ENCODE measurements at regions not wholly inside any gene's neighbourhood (a gene's known extent, or its start where the extent isn't known, plus 50 kb on each side); places are given as distances from the start of the nearest gene placed in this dataset.

- H3K79me2 ChIP-seq (ENCODE audit: insufficient read depth, low read length) = no peaks in the 10 kb centered on the region
- no peak overlapping the region for H3K4me3 ChIP-seq (ENCODE audit: insufficient read depth, low read depth, low read length)
- H3K4me2 ChIP-seq (ENCODE audit: low read length) = no peak overlapping the region
- H4K20me1 ChIP-seq (ENCODE audit: insufficient read depth, low read length) = no peaks in the 10 kb centered on the region
- H3K27me3 Mint-ChIP-seq (ENCODE audit: low read depth, unreplicated experiment) = peaks cover 2% of the 10 kb centered on the region
- DNase-seq (ENCODE audit: low read depth) (no peak), FAIRE-seq (no peak)
- H3K4me1 Mint-ChIP-seq (ENCODE audit: low read depth, unreplicated experiment) = peaks cover 7% of the 10 kb centered on the region
- H3K27ac Mint-ChIP-seq (ENCODE audit: unreplicated experiment) = no peak overlapping the region
- no peak overlapping the region for H2AFZ ChIP-seq (ENCODE audit: low read depth, low read length)
- no peaks in the 10 kb centered on the region for H3K27me3 ChIP-seq (ENCODE audit: insufficient read depth, low read length)
- H3K9me3 Mint-ChIP-seq (ENCODE audit: unreplicated experiment) = peaks cover 7% of the 10 kb centered on the region
- no peak overlapping the region for H3K9ac ChIP-seq (ENCODE audit: low read length)
- H3K9me3 ChIP-seq (ENCODE audit: insufficient read depth, low read depth, low read length) = peaks cover 3% of the 10 kb centered on the region
- TF ChIP-seq EZH2 (IDR thresholded peaks at IDR 0.05; ENCODE audit: insufficient read depth, low read length) = no peak
- TF ChIP-seq, protein P1, sequence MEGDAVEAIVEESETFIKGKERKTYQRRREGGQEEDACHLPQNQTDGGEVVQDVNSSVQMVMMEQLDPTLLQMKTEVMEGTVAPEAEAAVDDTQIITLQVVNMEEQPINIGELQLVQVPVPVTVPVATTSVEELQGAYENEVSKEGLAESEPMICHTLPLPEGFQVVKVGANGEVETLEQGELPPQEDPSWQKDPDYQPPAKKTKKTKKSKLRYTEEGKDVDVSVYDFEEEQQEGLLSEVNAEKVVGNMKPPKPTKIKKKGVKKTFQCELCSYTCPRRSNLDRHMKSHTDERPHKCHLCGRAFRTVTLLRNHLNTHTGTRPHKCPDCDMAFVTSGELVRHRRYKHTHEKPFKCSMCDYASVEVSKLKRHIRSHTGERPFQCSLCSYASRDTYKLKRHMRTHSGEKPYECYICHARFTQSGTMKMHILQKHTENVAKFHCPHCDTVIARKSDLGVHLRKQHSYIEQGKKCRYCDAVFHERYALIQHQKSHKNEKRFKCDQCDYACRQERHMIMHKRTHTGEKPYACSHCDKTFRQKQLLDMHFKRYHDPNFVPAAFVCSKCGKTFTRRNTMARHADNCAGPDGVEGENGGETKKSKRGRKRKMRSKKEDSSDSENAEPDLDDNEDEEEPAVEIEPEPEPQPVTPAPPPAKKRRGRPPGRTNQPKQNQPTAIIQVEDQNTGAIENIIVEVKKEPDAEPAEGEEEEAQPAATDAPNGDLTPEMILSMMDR (IDR thresholded peaks at IDR 0.05; ENCODE audit: insufficient read depth, low read depth, low read length) = no peak
- H3K27ac ChIP-seq (ENCODE audit: low read depth, low read length) = no peak overlapping the region
- no peaks in the 10 kb centered on the region for H3K36me3 Mint-ChIP-seq (ENCODE audit: low read depth, unreplicated experiment)
- no peaks in the 10 kb centered on the region for H3K36me3 ChIP-seq (ENCODE audit: insufficient read depth, low read length)
- H3K4me1 ChIP-seq (ENCODE audit: insufficient read depth, low read length) = no peaks in the 10 kb centered on the region
- no peak overlapping the region for H3K4me3 Mint-ChIP-seq (ENCODE audit: unreplicated experiment)
Measured at GRCh38 chr17:13134076-13134475, 116.2 kb upstream of the ELAC2 start.

GRCh38 chr17:13131225-13131624 lies 113.4 kb upstream of the ELAC2 start:
- Mint-ChIP-seq H3K27me3 (ENCODE audit: low read depth, unreplicated experiment) (peaks cover 2% of the 10 kb centered on the region), H3K4me1 (ENCODE audit: low read depth, unreplicated experiment) (peaks cover 7% of the 10 kb centered on the region), H3K36me3 (ENCODE audit: low read depth, unreplicated experiment) (no peaks in the 10 kb centered on the region), H3K9me3 (ENCODE audit: unreplicated experiment) (peaks cover 2% of the 10 kb centered on the region), H3K27ac (ENCODE audit: unreplicated experiment) (no peak overlapping the region), H3K4me3 (ENCODE audit: unreplicated experiment) (no peak overlapping the region)
- no peaks in the 10 kb centered on the region for H3K79me2 ChIP-seq (ENCODE audit: insufficient read depth, low read length)
- H4K20me1 ChIP-seq (ENCODE audit: insufficient read depth, low read length) = no peaks in the 10 kb centered on the region
- DNase-seq (ENCODE audit: low read depth) = no peak
- no peak overlapping the region for H3K27ac ChIP-seq (ENCODE audit: low read depth, low read length)
- H3K9ac ChIP-seq (ENCODE audit: low read length) = no peak overlapping the region
- no peak overlapping the region for H2AFZ ChIP-seq (ENCODE audit: low read depth, low read length)
- H3K4me3 ChIP-seq (ENCODE audit: insufficient read depth, low read depth, low read length) = no peak overlapping the region
- TF ChIP-seq EZH2 (IDR thresholded peaks at IDR 0.05; ENCODE audit: insufficient read depth, low read length) = no peak
- TF ChIP-seq, protein P1 (IDR thresholded peaks at IDR 0.05; ENCODE audit: insufficient read depth, low read depth, low read length) = no peak
- H3K36me3 ChIP-seq (ENCODE audit: insufficient read depth, low read length) = no peaks in the 10 kb centered on the region
- H3K27me3 ChIP-seq (ENCODE audit: insufficient read depth, low read length) = no peaks in the 10 kb centered on the region
- H3K9me3 ChIP-seq (ENCODE audit: insufficient read depth, low read depth, low read length) = peaks cover 3% of the 10 kb centered on the region
- no peak overlapping the region for H3K4me2 ChIP-seq (ENCODE audit: low read length)
- H3K4me1 ChIP-seq (ENCODE audit: insufficient read depth, low read length) = no peaks in the 10 kb centered on the region
- no peak for FAIRE-seq

- Histone ChIP-seq H3K9me3 (ENCODE audit: insufficient read depth, low read depth, low read length) (no peaks in the 10 kb centered on the region), H3K27ac (ENCODE audit: low read depth, low read length) (no peak overlapping the region), H3K4me1 (ENCODE audit: insufficient read depth, low read length) (no peaks in the 10 kb centered on the region), H3K36me3 (ENCODE audit: insufficient read depth, low read length) (no peaks in the 10 kb centered on the region), H4K20me1 (ENCODE audit: insufficient read depth, low read length) (no peaks in the 10 kb centered on the region), H3K79me2 (ENCODE audit: insufficient read depth, low read length) (no peaks in the 10 kb centered on the region), H2AFZ (ENCODE audit: low read depth, low read length) (no peak overlapping the region), H3K27me3 (ENCODE audit: insufficient read depth, low read length) (no peaks in the 10 kb centered on the region), H3K4me3 (ENCODE audit: insufficient read depth, low read depth, low read length) (no peak overlapping the region), H3K9ac (ENCODE audit: low read length) (no peak overlapping the region), H3K4me2 (ENCODE audit: low read length) (no peak overlapping the region)
- peaks cover 2% of the 10 kb centered on the region for H3K27me3 Mint-ChIP-seq (ENCODE audit: low read depth, unreplicated experiment)
- H3K27ac Mint-ChIP-seq (ENCODE audit: unreplicated experiment) = no peak overlapping the region
- FAIRE-seq (no peak), DNase-seq (ENCODE audit: low read depth) (no peak)
- H3K36me3 Mint-ChIP-seq (ENCODE audit: low read depth, unreplicated experiment) = no peaks in the 10 kb centered on the region
- no peak overlapping the region for H3K4me3 Mint-ChIP-seq (ENCODE audit: unreplicated experiment)
- TF ChIP-seq, protein P1 (IDR thresholded peaks at IDR 0.05; ENCODE audit: insufficient read depth, low read depth, low read length) = no peak
- TF ChIP-seq EZH2 (IDR thresholded peaks at IDR 0.05; ENCODE audit: insufficient read depth, low read length) = no peak
- peaks cover 7% of the 10 kb centered on the region for H3K4me1 Mint-ChIP-seq (ENCODE audit: low read depth, unreplicated experiment)
- H3K9me3 Mint-ChIP-seq (ENCODE audit: unreplicated experiment) = peaks cover 2% of the 10 kb centered on the region
Measured at GRCh38 chr17:13129356-13129755, 111.5 kb upstream of the ELAC2 start.

Data from astrocyte (in vitro differentiated cells and primary cell).